ENCODE measurements at regions not wholly inside any gene's neighbourhood (a gene's known extent, or its start where the extent isn't known, plus 50 kb on each side); places are given as distances from the start of the nearest gene placed in this dataset.

DNA sequence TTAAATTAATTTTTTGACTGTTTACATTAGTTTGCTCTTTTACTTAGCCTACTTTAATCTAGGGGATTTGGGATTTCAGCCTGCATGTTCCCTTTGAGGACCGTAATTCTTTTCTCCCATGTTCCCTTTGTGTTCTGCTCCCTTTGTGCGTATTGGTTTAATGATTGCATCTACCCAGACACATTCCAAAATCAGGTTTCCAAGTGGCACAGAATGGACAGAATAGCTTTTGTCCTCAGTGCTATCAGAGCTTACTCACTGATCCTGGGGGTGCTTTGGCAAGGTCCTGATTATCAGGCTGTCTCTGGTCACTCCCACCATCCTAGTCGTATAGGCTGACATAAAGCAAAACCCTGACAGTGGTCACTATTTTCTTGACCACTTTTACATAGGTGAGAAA is 867.5 kb downstream of the TSN start:
- WGBS, 2 experiments = 54 to 56% methylated on average over 3 of the region's 3 CpGs
- no peaks in the 10 kb centered on the region for H3K4me1 ChIP-seq (ENCODE audit: control insufficient read depth, insufficient read depth, low read length)
- H3K9me3 ChIP-seq (ENCODE audit: control insufficient read depth, low read length) = no peaks in the 10 kb centered on the region
- no peak overlapping the region for H3K27ac ChIP-seq (ENCODE audit: insufficient read depth, low read depth, low read length, poor library complexity, severe bottlenecking)
- no peaks in the 10 kb centered on the region for H3K27me3 ChIP-seq (ENCODE audit: control insufficient read depth, insufficient read depth, low read length, poor library complexity, severe bottlenecking)
- no peaks in the 10 kb centered on the region for H3K36me3 ChIP-seq (ENCODE audit: control insufficient read depth, insufficient read depth, low read length)
- no peak overlapping the region for H3K4me3 ChIP-seq (ENCODE audit: insufficient read depth, low read depth, low read length)

DNA sequence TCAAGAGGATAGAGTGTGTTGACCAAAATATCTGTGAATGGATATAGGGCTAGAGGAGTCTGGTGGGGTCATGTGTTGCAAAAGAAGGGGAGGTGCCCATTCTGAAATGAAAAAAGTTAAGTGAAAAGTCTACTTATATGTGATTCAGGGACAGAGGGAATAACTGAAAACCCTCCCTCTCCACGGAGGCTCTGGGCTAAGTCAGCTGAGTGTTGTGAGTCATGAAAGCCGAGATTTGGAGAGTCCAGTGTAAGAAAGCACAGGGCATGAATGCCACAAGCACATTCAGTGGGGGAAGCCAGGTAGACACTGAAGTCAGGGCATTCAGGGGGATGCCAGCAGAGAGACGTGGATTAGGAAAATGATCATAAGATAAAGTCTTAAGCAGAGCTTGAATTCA is 871.9 kb downstream of the TSN start:
- Histone ChIP-seq H3K9me3 (ENCODE audit: control insufficient read depth, low read length) (no peaks in the 10 kb centered on the region), H3K27me3 (ENCODE audit: control insufficient read depth, insufficient read depth, low read length, poor library complexity, severe bottlenecking) (no peaks in the 10 kb centered on the region), H3K4me1 (ENCODE audit: control insufficient read depth, insufficient read depth, low read length) (no peaks in the 10 kb centered on the region), H3K4me3 (ENCODE audit: insufficient read depth, low read depth, low read length) (no peak overlapping the region), H3K27ac (ENCODE audit: insufficient read depth, low read depth, low read length, poor library complexity, severe bottlenecking) (no peak overlapping the region), H3K36me3 (ENCODE audit: control insufficient read depth, insufficient read depth, low read length) (no peaks in the 10 kb centered on the region)
- 71 to 74% methylated on average over 3 of the region's 3 CpGs for WGBS, 2 experiments

DNA sequence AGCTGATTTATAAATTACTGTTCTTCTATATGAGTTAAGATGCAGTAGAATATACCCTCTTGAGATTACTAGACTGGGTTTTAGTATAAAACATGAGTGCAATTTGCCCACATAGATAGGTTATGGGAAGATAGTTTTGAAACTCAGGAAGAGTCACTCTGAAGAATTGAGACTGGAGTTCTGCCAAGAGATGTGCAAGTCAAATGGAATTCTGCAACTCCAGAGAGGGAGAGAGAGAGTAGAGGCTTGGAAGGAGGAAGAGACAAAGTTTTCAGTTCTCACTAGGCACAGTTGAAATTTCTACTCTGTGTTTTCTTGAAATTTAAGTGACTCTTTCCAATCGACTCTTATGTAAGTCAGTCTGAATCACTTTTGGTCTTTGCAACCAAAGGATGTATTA is 878.8 kb downstream of the TSN start:
- 93 to 94% methylated on average over 1 of the region's 1 CpG for WGBS, 2 experiments
- Histone ChIP-seq H3K4me1 (ENCODE audit: control insufficient read depth, insufficient read depth, low read length) (no peaks in the 10 kb centered on the region), H3K9me3 (ENCODE audit: control insufficient read depth, low read length) (no peaks in the 10 kb centered on the region), H3K27ac (ENCODE audit: insufficient read depth, low read depth, low read length, poor library complexity, severe bottlenecking) (no peak overlapping the region), H3K36me3 (ENCODE audit: control insufficient read depth, insufficient read depth, low read length) (no peaks in the 10 kb centered on the region), H3K27me3 (ENCODE audit: control insufficient read depth, insufficient read depth, low read length, poor library complexity, severe bottlenecking) (no peaks in the 10 kb centered on the region), H3K4me3 (ENCODE audit: insufficient read depth, low read depth, low read length) (no peak overlapping the region)

DNA sequence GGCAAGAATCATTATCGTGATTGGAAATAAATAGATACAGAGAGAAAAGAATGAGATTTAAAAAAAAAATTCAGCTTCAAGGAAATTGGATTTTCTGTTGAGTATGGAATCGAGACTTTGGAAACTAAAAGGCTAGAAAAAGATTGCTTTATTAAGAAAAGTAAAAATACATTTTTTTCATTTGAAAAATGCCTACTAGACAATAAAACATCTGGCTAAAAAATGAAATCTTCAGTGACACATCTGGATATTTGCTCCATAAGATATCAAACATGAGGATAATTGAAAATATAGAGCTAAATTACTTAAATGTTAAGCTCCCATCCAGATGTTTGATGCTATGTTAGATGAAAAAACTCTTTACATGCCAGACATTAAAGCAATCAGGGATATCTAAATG is 879.5 kb downstream of the TSN start:
- Histone ChIP-seq H3K4me3 (ENCODE audit: insufficient read depth, low read depth, low read length) (no peak overlapping the region), H3K4me1 (ENCODE audit: control insufficient read depth, insufficient read depth, low read length) (no peaks in the 10 kb centered on the region), H3K27ac (ENCODE audit: insufficient read depth, low read depth, low read length, poor library complexity, severe bottlenecking) (no peak overlapping the region), H3K9me3 (ENCODE audit: control insufficient read depth, low read length) (no peaks in the 10 kb centered on the region), H3K27me3 (ENCODE audit: control insufficient read depth, insufficient read depth, low read length, poor library complexity, severe bottlenecking) (no peaks in the 10 kb centered on the region), H3K36me3 (ENCODE audit: control insufficient read depth, insufficient read depth, low read length) (no peaks in the 10 kb centered on the region)
- WGBS, 2 experiments = 96 to 100% methylated on average over 1 of the region's 2 CpGs

DNA sequence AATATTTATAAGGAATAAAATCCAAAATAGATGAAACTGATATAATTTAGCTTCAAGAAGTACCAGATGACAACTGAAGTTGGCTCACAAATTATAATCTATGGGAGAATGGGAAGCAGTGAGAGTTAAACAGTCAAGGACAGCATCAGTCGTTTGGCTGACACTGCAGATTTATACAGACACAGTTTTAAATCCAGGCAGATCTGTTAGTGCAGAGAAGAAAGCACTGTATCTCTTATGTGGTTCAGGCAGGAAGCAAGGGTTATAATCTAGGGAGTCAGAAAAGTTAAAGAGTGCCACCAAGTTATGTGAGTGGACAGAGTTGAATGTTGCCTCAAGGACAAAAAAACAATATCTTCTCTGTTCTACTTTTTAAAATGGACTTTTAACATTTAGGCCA is 880.2 kb downstream of the TSN start:
- Histone ChIP-seq H3K27ac (ENCODE audit: insufficient read depth, low read depth, low read length, poor library complexity, severe bottlenecking) (no peak overlapping the region), H3K27me3 (ENCODE audit: control insufficient read depth, insufficient read depth, low read length, poor library complexity, severe bottlenecking) (no peaks in the 10 kb centered on the region), H3K4me3 (ENCODE audit: insufficient read depth, low read depth, low read length) (no peak overlapping the region), H3K36me3 (ENCODE audit: control insufficient read depth, insufficient read depth, low read length) (no peaks in the 10 kb centered on the region), H3K4me1 (ENCODE audit: control insufficient read depth, insufficient read depth, low read length) (no peaks in the 10 kb centered on the region), H3K9me3 (ENCODE audit: control insufficient read depth, low read length) (no peaks in the 10 kb centered on the region)
- WGBS, 2 experiments = 85 to 93% methylated on average over 1 of the region's 1 CpG

DNA sequence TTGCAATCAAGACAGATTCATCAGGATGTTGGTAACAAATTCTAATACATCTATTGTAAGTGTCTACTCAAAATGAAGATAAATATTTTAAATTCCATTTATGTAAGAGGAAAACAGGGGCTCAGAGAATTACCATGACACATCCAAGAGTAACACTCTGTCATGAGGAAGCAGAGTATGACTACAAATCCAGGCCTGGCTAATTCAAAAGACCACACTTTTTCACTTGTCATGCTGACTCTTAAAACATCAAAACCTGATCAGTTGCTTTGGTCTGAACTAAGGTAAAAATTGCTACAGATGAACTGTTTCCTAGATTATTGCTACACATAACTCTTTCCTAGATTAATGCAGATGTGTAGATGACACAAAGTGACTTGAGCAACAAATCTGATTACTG is 880.6 kb downstream of the TSN start:
- no peaks in the 10 kb centered on the region for H3K27me3 ChIP-seq (ENCODE audit: control insufficient read depth, insufficient read depth, low read length, poor library complexity, severe bottlenecking)
- H3K4me1 ChIP-seq (ENCODE audit: control insufficient read depth, insufficient read depth, low read length) = no peaks in the 10 kb centered on the region
- H3K27ac ChIP-seq (ENCODE audit: insufficient read depth, low read depth, low read length, poor library complexity, severe bottlenecking) = no peak overlapping the region
- no peaks in the 10 kb centered on the region for H3K36me3 ChIP-seq (ENCODE audit: control insufficient read depth, insufficient read depth, low read length)
- no peak overlapping the region for H3K4me3 ChIP-seq (ENCODE audit: insufficient read depth, low read depth, low read length)
- no peaks in the 10 kb centered on the region for H3K9me3 ChIP-seq (ENCODE audit: control insufficient read depth, low read length)

DNA sequence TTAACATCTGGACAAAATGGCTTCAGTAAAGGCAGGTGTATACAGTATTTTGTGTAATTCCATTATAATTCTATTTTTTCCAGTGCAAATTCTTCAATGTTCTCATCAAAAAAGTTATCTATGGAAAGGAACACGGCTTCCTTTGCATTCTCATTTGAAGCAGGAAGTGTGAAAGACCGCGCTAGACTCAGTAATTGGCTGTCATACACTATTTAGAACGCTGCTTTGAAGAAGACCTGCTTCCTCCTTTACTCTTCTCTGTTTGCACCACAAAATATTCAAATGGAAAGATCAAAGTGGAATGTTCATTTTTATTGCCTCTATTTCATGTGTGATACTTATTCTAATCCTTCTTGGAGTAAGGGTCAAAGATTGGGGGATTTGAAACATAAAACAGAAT is 883.7 kb downstream of the TSN start:
- Histone ChIP-seq H3K27me3 (ENCODE audit: control insufficient read depth, insufficient read depth, low read length, poor library complexity, severe bottlenecking) (no peaks in the 10 kb centered on the region), H3K9me3 (ENCODE audit: control insufficient read depth, low read length) (no peaks in the 10 kb centered on the region), H3K4me1 (ENCODE audit: control insufficient read depth, insufficient read depth, low read length) (no peaks in the 10 kb centered on the region), H3K4me3 (ENCODE audit: insufficient read depth, low read depth, low read length) (no peak overlapping the region), H3K27ac (ENCODE audit: insufficient read depth, low read depth, low read length, poor library complexity, severe bottlenecking) (no peak overlapping the region), H3K36me3 (ENCODE audit: control insufficient read depth, insufficient read depth, low read length) (no peaks in the 10 kb centered on the region)
- WGBS, 2 experiments = 94% methylated on average over 4 of the region's 4 CpGs

DNA sequence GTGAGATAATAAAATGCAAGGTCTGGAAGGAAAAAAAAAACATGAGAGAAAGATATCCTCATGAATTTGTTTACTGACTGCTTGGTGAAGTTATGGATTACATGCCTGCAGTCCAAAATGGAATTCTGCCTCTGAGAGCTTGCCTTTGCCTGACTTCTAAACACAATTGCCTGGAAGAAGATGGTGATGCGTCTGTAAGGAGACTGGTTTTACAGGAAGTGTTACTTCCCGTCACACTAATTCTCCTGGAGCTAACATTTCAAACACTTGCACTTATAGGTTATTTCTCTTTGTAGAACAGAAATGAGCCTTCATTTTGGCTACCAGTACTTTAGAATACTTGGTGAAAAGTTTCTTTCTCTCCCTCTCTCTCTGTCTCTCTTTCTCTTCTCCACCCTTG is 884.3 kb downstream of the TSN start:
- no peaks in the 10 kb centered on the region for H3K27me3 ChIP-seq (ENCODE audit: control insufficient read depth, insufficient read depth, low read length, poor library complexity, severe bottlenecking)
- 100% methylated on average over 2 of the region's 2 CpGs for WGBS, 2 experiments
- no peak overlapping the region for H3K4me3 ChIP-seq (ENCODE audit: insufficient read depth, low read depth, low read length)
- H3K9me3 ChIP-seq (ENCODE audit: control insufficient read depth, low read length) = no peaks in the 10 kb centered on the region
- H3K4me1 ChIP-seq (ENCODE audit: control insufficient read depth, insufficient read depth, low read length) = no peaks in the 10 kb centered on the region
- H3K36me3 ChIP-seq (ENCODE audit: control insufficient read depth, insufficient read depth, low read length) = no peaks in the 10 kb centered on the region
- H3K27ac ChIP-seq (ENCODE audit: insufficient read depth, low read depth, low read length, poor library complexity, severe bottlenecking) = no peak overlapping the region

DNA sequence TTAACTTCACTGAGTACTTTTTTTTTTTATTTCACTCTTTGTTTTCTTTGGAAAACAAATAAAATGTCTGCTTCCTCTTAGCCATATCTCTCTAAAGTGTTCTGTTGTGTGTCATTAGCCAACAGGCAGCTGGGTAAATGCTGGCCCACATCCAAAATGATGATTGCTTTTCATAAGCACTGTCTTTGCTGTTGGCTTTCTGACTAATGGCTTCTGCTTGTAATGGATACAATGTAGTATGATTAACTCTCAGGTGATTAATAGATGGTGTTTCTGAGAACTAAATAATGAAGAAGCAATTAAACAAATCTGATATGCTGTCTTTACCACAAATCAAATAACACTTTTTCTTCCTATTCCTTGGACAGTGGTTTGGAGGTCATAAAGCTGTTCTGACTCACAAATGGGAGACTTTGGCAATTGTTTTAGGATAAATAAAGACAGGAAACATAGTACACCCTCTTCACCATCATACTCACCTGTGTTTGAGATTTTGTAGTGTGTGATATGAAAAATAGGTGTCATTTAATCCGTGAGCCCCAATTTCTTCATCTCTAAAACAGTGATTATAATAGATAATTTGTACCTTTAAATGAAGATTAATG is 888.4 kb downstream of the TSN start:
- H3K27me3 ChIP-seq (ENCODE audit: control insufficient read depth, insufficient read depth, low read length, poor library complexity, severe bottlenecking) = no peaks in the 10 kb centered on the region
- no peak overlapping the region for H3K27ac ChIP-seq (ENCODE audit: insufficient read depth, low read depth, low read length, poor library complexity, severe bottlenecking)
- no peak overlapping the region for H3K4me3 ChIP-seq (ENCODE audit: insufficient read depth, low read depth, low read length)
- no peaks in the 10 kb centered on the region for H3K4me1 ChIP-seq (ENCODE audit: control insufficient read depth, insufficient read depth, low read length)
- no peaks in the 10 kb centered on the region for H3K36me3 ChIP-seq (ENCODE audit: control insufficient read depth, insufficient read depth, low read length)
- no CpG with 5 or more reads among the region's 1 CpG for WGBS, 2 experiments
- no peaks in the 10 kb centered on the region for H3K9me3 ChIP-seq (ENCODE audit: control insufficient read depth, low read length)

DNA sequence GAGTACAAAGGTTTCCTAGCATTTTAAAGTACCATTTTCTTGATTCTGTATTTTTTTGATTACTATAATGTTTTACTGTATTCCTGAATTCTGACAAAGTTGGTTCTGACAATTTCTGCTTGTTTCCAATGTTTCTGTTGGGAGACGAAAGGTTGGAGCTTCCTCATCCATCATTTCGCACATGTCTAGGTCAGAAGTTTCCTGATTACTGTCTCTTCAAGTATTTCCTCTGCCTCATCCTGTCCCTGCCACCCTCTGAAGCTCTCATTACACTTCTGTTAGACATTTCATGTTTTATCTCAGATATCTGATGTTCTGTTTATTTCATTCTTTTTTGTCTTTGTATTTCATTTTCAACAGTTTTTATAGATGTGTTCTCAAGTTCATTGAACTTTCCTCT is 895.8 kb downstream of the TSN start:
- 73 to 85% methylated on average over 2 of the region's 2 CpGs for WGBS, 2 experiments
- no peak overlapping the region for H3K4me3 ChIP-seq (ENCODE audit: insufficient read depth, low read depth, low read length)
- H3K27me3 ChIP-seq (ENCODE audit: control insufficient read depth, insufficient read depth, low read length, poor library complexity, severe bottlenecking) = no peaks in the 10 kb centered on the region
- no peaks in the 10 kb centered on the region for H3K9me3 ChIP-seq (ENCODE audit: control insufficient read depth, low read length)
- no peak overlapping the region for H3K27ac ChIP-seq (ENCODE audit: insufficient read depth, low read depth, low read length, poor library complexity, severe bottlenecking)
- H3K36me3 ChIP-seq (ENCODE audit: control insufficient read depth, insufficient read depth, low read length) = no peaks in the 10 kb centered on the region
- no peaks in the 10 kb centered on the region for H3K4me1 ChIP-seq (ENCODE audit: control insufficient read depth, insufficient read depth, low read length)

DNA sequence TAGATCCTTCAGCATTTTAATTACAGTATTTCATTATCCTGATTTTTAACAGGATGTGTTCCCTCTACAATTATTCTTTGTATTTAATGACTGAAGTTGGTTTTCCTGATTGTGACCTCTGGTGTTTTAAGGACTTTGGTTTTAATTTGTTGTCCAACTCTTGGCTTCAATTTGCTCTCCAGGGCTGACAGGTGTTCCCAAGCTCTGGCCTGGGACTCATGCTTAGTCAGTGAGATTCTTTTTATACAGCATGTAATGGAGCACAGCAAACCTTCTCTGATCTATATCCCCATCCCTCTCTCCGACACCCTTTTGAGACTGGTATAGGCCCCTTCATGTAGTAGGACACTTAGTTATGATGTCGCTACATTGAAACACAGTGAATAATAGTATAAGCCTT is 896.3 kb downstream of the TSN start:
- no peak overlapping the region for H3K27ac ChIP-seq (ENCODE audit: insufficient read depth, low read depth, low read length, poor library complexity, severe bottlenecking)
- 96% methylated on average over 2 of the region's 2 CpGs; no CpG with 5 or more reads in 1 of the 2 experiments for WGBS, 2 experiments

More for the DNA sequence above, 896.3 kb downstream of the TSN start:
- Histone ChIP-seq H3K9me3 (ENCODE audit: control insufficient read depth, low read length) (no peaks in the 10 kb centered on the region), H3K4me1 (ENCODE audit: control insufficient read depth, insufficient read depth, low read length) (no peaks in the 10 kb centered on the region), H3K36me3 (ENCODE audit: control insufficient read depth, insufficient read depth, low read length) (no peaks in the 10 kb centered on the region), H3K4me3 (ENCODE audit: insufficient read depth, low read depth, low read length) (no peak overlapping the region), H3K27me3 (ENCODE audit: control insufficient read depth, insufficient read depth, low read length, poor library complexity, severe bottlenecking) (no peaks in the 10 kb centered on the region)

All from ectodermal cell (in vitro differentiated cells).